Astrocyte of the cerebellum (primary cell): ENCODE measurements at regions not wholly inside any gene's neighbourhood (a gene's known extent, or its start where the extent isn't known, plus 50 kb on each side); places are given as distances from the start of the nearest gene placed in this dataset.
"Not testable (repeated sequence)": the region's sequence is repeated elsewhere in the genome, so short reads cannot be mapped to it uniquely, and the experiment has no call there.

Source experiments
- DNase-seq: peaks from one replicate; pipeline ENCODE4 v3.0.0-alpha.2; 2011; ENCODE audit warnings: low read depth
- H3K4me3 ChIP-seq: 2 replicates; pipeline ENCODE4 v1.5.1; 2011; ENCODE audit warnings: mild to moderate bottlenecking, low read depth, low read length, moderate library complexity
- in situ Hi-C: cut with HindIII; loops from 2 replicates; pipeline ENCODE4 v1.10.0; 2017; ENCODE audit warnings: low sequenced_read_pairs
- TF ChIP-seq, protein P1 (sequence below): IDR thresholded peaks from 2 replicates; pipeline ENCODE4 v1.5.1; 2012; ENCODE audit warnings: low read length, low read depth, moderate library complexity, mild to moderate bottlenecking; ENCODE audit errors: missing control alignments

DNA sequence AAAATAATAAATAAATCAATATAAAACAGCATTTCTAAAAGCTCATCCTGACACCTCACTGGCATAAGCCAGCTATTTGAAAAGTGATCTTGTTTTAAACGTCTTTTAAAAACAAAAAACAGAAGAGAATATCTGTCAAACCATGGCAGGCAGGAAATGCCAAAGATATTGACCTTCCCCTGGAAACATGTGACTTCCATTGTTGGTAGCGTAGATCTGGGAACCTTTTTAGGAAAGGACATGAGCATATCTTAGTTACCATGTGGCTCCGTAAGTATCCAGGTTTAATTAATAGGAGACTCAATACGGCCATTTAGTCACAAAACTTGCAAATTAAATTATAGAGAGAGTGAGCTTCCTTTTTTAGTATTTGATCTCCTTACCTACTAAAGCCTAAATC is 83.0 kb upstream of the KLHL4 start:
- H3K4me3 ChIP-seq: no peak overlapping the region
- no peak for DNase-seq
- TF ChIP-seq, protein P1, sequence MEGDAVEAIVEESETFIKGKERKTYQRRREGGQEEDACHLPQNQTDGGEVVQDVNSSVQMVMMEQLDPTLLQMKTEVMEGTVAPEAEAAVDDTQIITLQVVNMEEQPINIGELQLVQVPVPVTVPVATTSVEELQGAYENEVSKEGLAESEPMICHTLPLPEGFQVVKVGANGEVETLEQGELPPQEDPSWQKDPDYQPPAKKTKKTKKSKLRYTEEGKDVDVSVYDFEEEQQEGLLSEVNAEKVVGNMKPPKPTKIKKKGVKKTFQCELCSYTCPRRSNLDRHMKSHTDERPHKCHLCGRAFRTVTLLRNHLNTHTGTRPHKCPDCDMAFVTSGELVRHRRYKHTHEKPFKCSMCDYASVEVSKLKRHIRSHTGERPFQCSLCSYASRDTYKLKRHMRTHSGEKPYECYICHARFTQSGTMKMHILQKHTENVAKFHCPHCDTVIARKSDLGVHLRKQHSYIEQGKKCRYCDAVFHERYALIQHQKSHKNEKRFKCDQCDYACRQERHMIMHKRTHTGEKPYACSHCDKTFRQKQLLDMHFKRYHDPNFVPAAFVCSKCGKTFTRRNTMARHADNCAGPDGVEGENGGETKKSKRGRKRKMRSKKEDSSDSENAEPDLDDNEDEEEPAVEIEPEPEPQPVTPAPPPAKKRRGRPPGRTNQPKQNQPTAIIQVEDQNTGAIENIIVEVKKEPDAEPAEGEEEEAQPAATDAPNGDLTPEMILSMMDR: no peak
- in situ Hi-C loops: no loop called here

DNA sequence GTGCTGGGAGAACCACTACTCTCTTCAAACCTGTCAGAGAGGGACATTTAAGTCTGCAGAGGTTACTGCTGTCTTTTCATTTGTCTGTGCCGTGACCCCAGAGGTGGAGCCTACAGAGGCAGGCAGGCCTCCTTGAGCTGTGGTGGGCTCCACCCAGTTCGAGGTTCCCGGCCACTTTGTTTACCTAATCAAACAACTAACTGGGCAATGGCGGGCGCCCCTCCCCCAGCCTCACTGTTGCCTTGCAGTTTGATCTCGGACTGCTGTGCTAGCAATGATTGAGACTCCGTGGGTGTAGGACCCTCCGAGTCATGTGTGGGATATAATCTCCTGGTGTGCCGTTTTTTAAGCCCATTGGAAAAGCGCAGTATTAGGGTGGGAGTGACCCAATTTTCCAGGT is 69.0 kb upstream of the KLHL4 start:
- H3K4me3 ChIP-seq, in situ Hi-C loops, DNase-seq: not testable (repeated sequence)

DNA sequence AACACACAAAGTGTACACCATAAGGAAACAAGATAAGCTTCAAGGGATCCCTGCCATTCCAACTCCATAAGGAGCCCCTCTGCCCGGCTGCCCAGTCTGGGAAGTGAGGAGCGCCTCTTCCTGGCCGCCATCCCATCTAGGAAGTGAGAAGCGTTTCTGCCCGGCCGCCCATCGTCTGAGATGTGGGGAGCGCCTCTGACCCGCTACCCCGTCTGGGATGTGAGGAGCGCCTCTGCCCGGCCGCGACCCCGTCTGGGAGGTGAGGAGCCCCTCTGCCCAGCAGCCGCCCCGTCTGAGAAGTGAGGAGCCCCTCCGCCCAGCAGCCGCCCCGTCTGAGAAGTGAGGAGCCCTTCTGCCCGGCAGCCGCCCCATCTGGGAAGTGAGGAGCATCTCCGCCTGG is 51.8 kb upstream of the KLHL4 start:
- DNase-seq, H3K4me3 ChIP-seq, in situ Hi-C loops: not testable (repeated sequence)
